Liver (tissue), 8 donors: ENCODE measurements at regions not wholly inside any gene's neighbourhood (a gene's known extent, or its start where the extent isn't known, plus 50 kb on each side); places are given as distances from the start of the nearest gene placed in this dataset.

Experiments used
- DNase-seq: peaks from one replicate; pipeline ENCODE4 v3.0.0-alpha.2; 2017; ENCODE audit warnings: low spot score
- H3K27ac ChIP-seq, 2 donors: one replicate each; pipeline ENCODE4 v1.7.0; 2013; ENCODE audit warnings: inconsistent platforms in 2 of 2, low read length in 2 of 2, control low read depth in 1 of 2, low read depth in 1 of 2, mild to moderate bottlenecking in 1 of 2
- H3K27me3 ChIP-seq, 4 donors: one replicate each; pipeline versions ENCODE4 v1.6.1 to v1.7.0; 2013; ENCODE audit warnings: low read length in 3 of 4, inconsistent platforms in 1 of 4, mild to moderate bottlenecking in 1 of 4, moderate library complexity in 1 of 4; ENCODE audit not compliant: control insufficient read depth in 4 of 4, insufficient read depth in 4 of 4
- H3K36me3 ChIP-seq, 4 donors: one replicate each; pipeline versions ENCODE4 v1.6.1 to v1.7.0; 2013; ENCODE audit warnings: low read length in 3 of 4, mild to moderate bottlenecking in 3 of 4, low read depth in 1 of 4, moderate library complexity in 1 of 4; ENCODE audit not compliant: control insufficient read depth in 4 of 4, insufficient read depth in 3 of 4
- H3K4me1 ChIP-seq, 4 donors: one replicate each; pipeline versions ENCODE4 v1.6.1 to v1.7.0; 2013; ENCODE audit warnings: low read length in 3 of 4, mild to moderate bottlenecking in 3 of 4, moderate library complexity in 1 of 4; ENCODE audit not compliant: control insufficient read depth in 4 of 4, insufficient read depth in 4 of 4
- H3K4me3 ChIP-seq, 3 donors: one replicate each; pipeline versions ENCODE4 v1.6.1 to v1.7.0; 2013; ENCODE audit warnings: low read length in 3 of 3, control low read depth in 1 of 3, low read depth in 1 of 3, mild to moderate bottlenecking in 1 of 3
- H3K9ac ChIP-seq, 2 donors: one replicate each; pipeline ENCODE4 v1.7.0; 2013; ENCODE audit warnings: low read length in 2 of 2, mild to moderate bottlenecking in 2 of 2, moderate library complexity in 2 of 2, control low read depth in 1 of 2, low read depth in 1 of 2
- H3K9me3 ChIP-seq, 4 donors: one replicate each; pipeline versions ENCODE4 v1.6.1 to v1.7.0; 2013; ENCODE audit warnings: low read length in 3 of 4; ENCODE audit not compliant: control insufficient read depth in 4 of 4
- ATF3 ChIP-seq: IDR thresholded peaks from 2 replicates; pipeline ENCODE4 v1.6.1; 2016; ENCODE audit warnings: antibody characterized with exemption
- CTCF ChIP-seq: fragments of 150-350 bp; IDR thresholded peaks from 2 replicates; pipeline ENCODE4 v1.5.1; 2017; ENCODE audit warnings: improper control_type of control experiment, low read depth, low read length; ENCODE audit not compliant: missing input control
- EGR1 ChIP-seq, 2 donors: IDR thresholded peaks; 2 replicates each; pipeline ENCODE4 v1.6.1; 2016 to 2018; ENCODE audit warnings: antibody characterized with exemption in 2 of 2, low read depth in 2 of 2
- FOXA2 ChIP-seq: IDR thresholded peaks from 2 replicates; pipeline ENCODE4 v1.6.1; 2016; ENCODE audit warnings: antibody characterized with exemption
- GABPA ChIP-seq, 2 donors: IDR thresholded peaks in 1 of 2; conservative IDR thresholded peaks in 1 of 2; 2 replicates each; pipeline ENCODE4 v1.6.1; 2016; ENCODE audit warnings: antibody characterized with exemption in 2 of 2, mild to moderate bottlenecking in 1 of 2, moderate library complexity in 1 of 2
- HNF4G ChIP-seq: IDR thresholded peaks from 2 replicates; pipeline ENCODE4 v1.6.1; 2016; ENCODE audit warnings: antibody characterized with exemption
- JUND ChIP-seq, 2 donors: IDR thresholded peaks; 2 replicates each; pipeline ENCODE4 v1.6.1; 2016; ENCODE audit warnings: antibody characterized with exemption in 2 of 2
- MAX ChIP-seq: IDR thresholded peaks from 2 replicates; pipeline ENCODE4 v1.6.1; 2016; ENCODE audit warnings: antibody characterized with exemption
- NR2F2 ChIP-seq: IDR thresholded peaks from 2 replicates; pipeline ENCODE4 v1.6.1; 2016; ENCODE audit warnings: antibody characterized with exemption
- RAD21 ChIP-seq, 2 donors: IDR thresholded peaks; 2 replicates each; pipeline ENCODE4 v1.6.1; 2016; ENCODE audit warnings: antibody characterized with exemption in 2 of 2, mild to moderate bottlenecking in 2 of 2
- RXRA ChIP-seq, 2 donors: IDR thresholded peaks; 2 replicates each; pipeline ENCODE4 v1.6.1; 2017 to 2018; ENCODE audit warnings: antibody characterized with exemption in 2 of 2, mild to moderate bottlenecking in 1 of 2
- TAF1 ChIP-seq: conservative IDR thresholded peaks from 2 replicates; pipeline ENCODE4 v1.6.1; 2016; ENCODE audit warnings: antibody characterized with exemption, mild to moderate bottlenecking
- YY1 ChIP-seq: IDR thresholded peaks from 2 replicates; pipeline ENCODE4 v1.6.1; 2016; ENCODE audit warnings: antibody characterized with exemption, mild to moderate bottlenecking
- ZBTB33 ChIP-seq: IDR thresholded peaks from 2 replicates; pipeline ENCODE4 v1.6.1; 2016; ENCODE audit warnings: antibody characterized with exemption
- WGBS: extraction: QIAGEN DNeasy Blood & Tissue Kit; methylation state at CpG from one replicate; pipeline ENCODE4 v1.1.7; 2013; 5-methylcytosine and 5-hydroxymethylcytosine counted together
- donor health status: healthy.
- donor health status: healthy.
- donor health status: healthy.
- donor health status: healthy.
- donor health status: healthy.

- H3K4me3 ChIP-seq: no peak overlapping the region
- no peak overlapping the region for H3K27ac ChIP-seq
- H3K27me3 ChIP-seq: peaks cover 0 to 2% (median 0%) of the 10 kb centered on the region in 4 donors
- no peak for TF ChIP-seq EGR1 (IDR thresholded peaks at IDR 0.05; ENCODE audit: low read depth in 2 of 2)
- TF ChIP-seq JUND (IDR thresholded peaks at IDR 0.05): no peak
- no peak for TF ChIP-seq TAF1
- TF ChIP-seq ATF3: no peak
- no peak for TF ChIP-seq GABPA (IDR thresholded peaks at IDR 0.05 in 1 of 2, conservative IDR thresholded peaks at IDR 0.05 in 1 of 2)
- TF ChIP-seq CTCF: no peak
- no peak for TF ChIP-seq ZBTB33
- no peak for TF ChIP-seq FOXA2
- TF ChIP-seq RAD21 (IDR thresholded peaks at IDR 0.05): no peak
- TF ChIP-seq NR2F2: no peak
- TF ChIP-seq HNF4G: no peak
- no peak for TF ChIP-seq MAX
- TF ChIP-seq YY1: no peak
- DNase-seq: no peak
- 94% methylated on average over 2 of the region's 2 CpGs for WGBS
- no peaks in the 10 kb centered on the region for H3K36me3 ChIP-seq
- no peaks in the 10 kb centered on the region for H3K9me3 ChIP-seq
- H3K4me1 ChIP-seq: no peaks in the 10 kb centered on the region
- no peak overlapping the region for H3K9ac ChIP-seq
Observed at GRCh38 chr16:82366462-82366861, 196.4 kb upstream of the MPHOSPH6 start.

- no peak for DNase-seq
- no peak for TF ChIP-seq CTCF
- no peak for TF ChIP-seq NR2F2
- no peak for TF ChIP-seq GABPA (IDR thresholded peaks at IDR 0.05 in 1 of 2, conservative IDR thresholded peaks at IDR 0.05 in 1 of 2)
- TF ChIP-seq JUND (IDR thresholded peaks at IDR 0.05): no peak
- TF ChIP-seq TAF1: no peak
- no peak for TF ChIP-seq RXRA (IDR thresholded peaks at IDR 0.05)
- TF ChIP-seq ZBTB33: no peak
- no peak for TF ChIP-seq ATF3
- no peak for TF ChIP-seq RAD21 (IDR thresholded peaks at IDR 0.05)
- Histone ChIP-seq H3K4me3 (no peak overlapping the region), H3K27me3 (peaks cover 0 to 2% (median 0%) of the 10 kb centered on the region in 4 donors), H3K36me3 (no peaks in the 10 kb centered on the region), H3K4me1 (no peaks in the 10 kb centered on the region), H3K9ac (no peak overlapping the region), H3K9me3 (no peaks in the 10 kb centered on the region), H3K27ac (no peak overlapping the region)
- 72% methylated on average over 2 of the region's 2 CpGs for WGBS
Observed at GRCh38 chr16:82364690-82365089, 194.7 kb upstream of the MPHOSPH6 start.
